Activated naive CD8-positive, alpha-beta T cell treated with anti-CD3 and anti-CD28 coated beads, Interleukin-2, amount 50 U/mL, for 24 hours (primary cell): ENCODE measurements at regions not wholly inside any gene's neighbourhood (a gene's known extent, or its start where the extent isn't known, plus 50 kb on each side); places are given as distances from the start of the nearest gene placed in this dataset.
"Not testable (repeated sequence)": the region's sequence is repeated elsewhere in the genome, so short reads cannot be mapped to it uniquely, and the experiment has no call there.

Source experiments
- ATAC-seq: fragments of 150-1000 bp; cut with Tn5 transposase; one replicate; pipeline ENCODE4 v1.10.0; 2021
- DNase-seq: peaks from one replicate; pipeline ENCODE4 v3.0.0; 2021
- H3K27ac Mint-ChIP-seq: one replicate; pipeline ENCODE4 v1.8.0; 2021; ENCODE audit warnings: mild to moderate bottlenecking, mixed read lengths
- H3K27me3 Mint-ChIP-seq: one replicate; pipeline ENCODE4 v1.8.0; 2021; ENCODE audit warnings: mixed read lengths
- H3K36me3 Mint-ChIP-seq: one replicate; pipeline ENCODE4 v1.8.0; 2021; ENCODE audit warnings: low read depth, mixed read lengths
- H3K4me1 Mint-ChIP-seq: one replicate; pipeline ENCODE4 v1.8.0; 2021; ENCODE audit warnings: mixed read lengths
- H3K4me3 Mint-ChIP-seq: one replicate; pipeline ENCODE4 v1.8.0; 2021; ENCODE audit warnings: mild to moderate bottlenecking, moderate library complexity, mixed read lengths
- H3K9me3 Mint-ChIP-seq: one replicate; pipeline ENCODE4 v1.8.0; 2021; ENCODE audit warnings: mixed read lengths

DNA sequence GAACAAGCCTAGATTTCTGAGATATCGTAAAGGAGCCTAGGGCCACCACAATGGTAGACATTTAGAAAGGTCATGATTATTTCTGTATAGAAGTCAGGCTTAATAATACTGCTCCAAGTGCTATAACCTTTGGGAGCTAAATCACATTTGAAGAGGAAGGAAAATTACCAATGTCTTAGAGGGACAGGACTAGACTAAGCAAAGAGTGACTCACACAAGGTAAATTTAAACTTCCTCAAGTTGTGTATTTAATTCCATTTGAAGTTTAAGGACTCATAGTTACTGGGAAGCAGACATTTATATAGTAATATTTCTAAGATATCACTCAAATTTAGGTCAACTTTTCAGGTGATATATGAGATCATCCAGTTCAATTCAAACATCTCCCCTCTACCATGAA, 227.6 kb upstream of the MME start:
- Mint-ChIP-seq H3K36me3 (no peaks in the 10 kb centered on the region), H3K27ac (no peak overlapping the region), H3K27me3 (no peaks in the 10 kb centered on the region), H3K4me3 (no peak overlapping the region), H3K4me1 (no peaks in the 10 kb centered on the region), H3K9me3 (no peaks in the 10 kb centered on the region)
- ATAC-seq: no peak
- no peak for DNase-seq

DNA sequence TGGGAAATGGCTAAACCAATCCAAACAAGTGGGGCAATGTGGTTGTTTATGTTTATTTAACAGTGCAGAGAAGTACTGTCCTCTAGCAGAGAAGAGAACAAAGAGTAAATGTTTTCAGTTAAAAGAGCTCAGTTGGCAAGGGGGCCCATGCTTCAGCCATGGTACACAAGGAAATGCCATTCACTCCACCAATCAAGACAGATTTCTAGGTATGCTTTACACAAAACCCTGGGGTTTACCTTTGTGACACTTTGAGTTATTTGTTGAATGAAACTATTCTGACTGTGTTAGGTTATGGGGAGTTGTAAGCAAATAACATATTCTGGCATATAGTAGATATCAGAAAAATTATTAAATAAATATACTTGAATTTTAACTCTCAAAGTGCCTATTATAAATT, 228.5 kb upstream of the MME start:
- Mint-ChIP-seq H3K9me3 (no peaks in the 10 kb centered on the region), H3K4me3 (no peak overlapping the region), H3K27ac (no peak overlapping the region), H3K27me3 (no peaks in the 10 kb centered on the region), H3K4me1 (no peaks in the 10 kb centered on the region), H3K36me3 (no peaks in the 10 kb centered on the region)
- ATAC-seq (no peak), DNase-seq (no peak)

DNA sequence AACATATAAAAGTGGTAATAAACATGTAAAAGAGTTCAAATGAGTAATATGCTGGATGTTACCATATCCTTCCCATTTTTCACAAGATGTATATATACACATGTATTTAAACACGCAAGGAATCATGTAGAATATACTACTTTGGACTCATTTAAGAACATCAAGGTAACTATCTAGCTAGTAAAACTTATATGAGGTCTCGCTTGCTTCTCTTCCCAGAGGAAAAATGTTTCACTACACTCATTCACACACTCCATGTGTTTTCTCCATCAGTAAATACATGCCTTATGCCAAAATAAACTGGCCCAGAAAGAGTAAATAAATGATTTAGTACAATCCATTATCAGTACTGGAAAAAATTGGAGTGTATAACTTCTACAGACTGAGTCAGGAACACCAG, 229.2 kb upstream of the MME start:
- no peaks in the 10 kb centered on the region for H3K4me1 Mint-ChIP-seq
- no peak for ATAC-seq
- no peaks in the 10 kb centered on the region for H3K9me3 Mint-ChIP-seq
- H3K4me3 Mint-ChIP-seq: no peak overlapping the region
- no peaks in the 10 kb centered on the region for H3K27me3 Mint-ChIP-seq
- no peaks in the 10 kb centered on the region for H3K36me3 Mint-ChIP-seq
- no peak overlapping the region for H3K27ac Mint-ChIP-seq
- no peak for DNase-seq

DNA sequence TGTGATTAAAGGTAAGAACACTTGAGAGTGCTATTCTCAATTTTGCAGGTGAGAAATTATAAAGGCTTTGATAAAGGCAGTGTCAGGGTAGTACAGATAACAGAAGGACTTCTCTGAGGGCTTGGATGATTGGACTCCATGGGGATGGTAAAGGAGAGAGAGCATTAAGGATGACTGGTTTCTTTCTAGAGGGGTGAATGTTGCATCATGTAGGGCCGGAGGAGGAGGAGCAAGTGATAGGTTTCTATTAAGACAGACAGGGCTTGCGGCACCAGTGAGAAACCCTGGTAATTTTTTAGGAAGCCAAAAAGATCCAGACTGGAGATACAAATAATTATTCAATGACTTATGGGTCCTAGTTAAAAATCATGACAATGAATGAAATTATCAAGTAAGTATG, 230.7 kb upstream of the MME start:
- Mint-ChIP-seq H3K27me3 (no peaks in the 10 kb centered on the region), H3K4me1 (no peaks in the 10 kb centered on the region), H3K27ac (no peak overlapping the region)

DNA sequence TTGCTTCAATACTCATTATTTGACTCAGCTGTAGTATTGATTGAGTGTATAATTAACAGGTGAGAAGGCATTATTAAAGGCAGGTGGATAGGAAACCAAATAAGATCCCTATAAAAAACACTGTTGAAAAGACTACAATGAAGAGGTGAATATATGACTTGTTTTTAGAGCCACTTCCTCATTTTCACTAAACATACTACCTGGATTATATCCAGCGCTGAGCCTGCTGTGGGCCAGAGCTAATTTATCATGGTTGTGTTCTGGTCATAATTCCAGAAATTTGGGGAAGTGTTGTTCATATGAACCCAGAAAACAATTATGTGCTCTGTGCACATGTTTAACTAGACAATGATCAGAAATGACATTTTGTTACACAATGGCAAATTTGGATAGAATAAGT, 235.3 kb upstream of the MME start:
- Mint-ChIP-seq H3K27ac (no peak overlapping the region), H3K9me3 (no peaks in the 10 kb centered on the region), H3K4me1 (no peaks in the 10 kb centered on the region), H3K36me3 (no peaks in the 10 kb centered on the region), H3K27me3 (no peaks in the 10 kb centered on the region), H3K4me3 (no peak overlapping the region)
- ATAC-seq (no peak), DNase-seq (no peak)

More for the DNA sequence above, 230.7 kb upstream of the MME start:
- DNase-seq: no peak
- no peaks in the 10 kb centered on the region for H3K36me3 Mint-ChIP-seq
- no peak for ATAC-seq
- H3K9me3 Mint-ChIP-seq: no peaks in the 10 kb centered on the region
- H3K4me3 Mint-ChIP-seq: no peak overlapping the region

DNA sequence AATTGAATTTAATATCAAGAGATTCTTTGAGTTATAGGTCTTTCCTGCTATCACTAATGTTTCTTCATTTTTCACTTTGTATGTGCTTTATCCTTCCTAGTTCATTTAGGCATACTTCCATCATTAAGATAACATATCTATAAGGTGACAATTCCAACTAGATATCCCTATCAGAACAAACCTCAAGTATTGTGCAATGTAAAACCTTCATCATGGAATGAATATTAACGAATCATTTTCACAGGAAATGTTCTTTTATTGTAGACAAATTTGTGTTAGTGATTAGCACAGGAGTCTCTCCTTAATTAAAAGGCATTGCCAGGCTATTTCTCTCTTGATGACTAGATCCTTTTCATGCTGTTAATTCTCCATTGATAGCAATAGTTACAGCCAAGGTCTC, 236.5 kb upstream of the MME start:
- no peak overlapping the region for H3K27ac Mint-ChIP-seq

DNA sequence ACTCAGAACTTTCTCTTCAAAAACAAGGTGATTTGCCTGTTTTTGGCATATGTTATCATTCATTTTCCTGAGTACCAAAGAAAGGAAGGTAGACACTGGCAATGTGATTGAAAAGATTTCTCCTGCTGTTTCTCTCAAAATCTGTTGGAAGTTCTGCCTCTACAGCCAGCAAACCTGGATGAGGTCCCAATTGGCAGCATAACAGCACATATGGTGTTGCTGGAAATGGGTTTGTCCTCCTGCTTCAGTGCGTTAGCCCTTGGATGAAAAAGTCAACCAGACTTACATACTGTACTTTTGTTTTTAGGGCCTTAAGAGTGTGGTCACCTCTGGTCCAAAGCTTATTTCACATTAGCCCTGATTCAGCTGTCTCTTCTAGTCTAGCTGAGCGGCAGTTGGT, 237.6 kb upstream of the MME start:
- no peaks in the 10 kb centered on the region for H3K9me3 Mint-ChIP-seq
- H3K4me3 Mint-ChIP-seq: no peak overlapping the region
- ATAC-seq: no peak
- H3K27ac Mint-ChIP-seq: no peak overlapping the region
- no peaks in the 10 kb centered on the region for H3K4me1 Mint-ChIP-seq
- no peak for DNase-seq
- no peaks in the 10 kb centered on the region for H3K27me3 Mint-ChIP-seq
- H3K36me3 Mint-ChIP-seq: no peaks in the 10 kb centered on the region

More for the DNA sequence above, 236.5 kb upstream of the MME start:
- Mint-ChIP-seq H3K4me1 (no peaks in the 10 kb centered on the region), H3K27me3 (no peaks in the 10 kb centered on the region), H3K9me3 (no peaks in the 10 kb centered on the region), H3K36me3 (no peaks in the 10 kb centered on the region), H3K4me3 (no peak overlapping the region)
- ATAC-seq (no peak), DNase-seq (no peak)

DNA sequence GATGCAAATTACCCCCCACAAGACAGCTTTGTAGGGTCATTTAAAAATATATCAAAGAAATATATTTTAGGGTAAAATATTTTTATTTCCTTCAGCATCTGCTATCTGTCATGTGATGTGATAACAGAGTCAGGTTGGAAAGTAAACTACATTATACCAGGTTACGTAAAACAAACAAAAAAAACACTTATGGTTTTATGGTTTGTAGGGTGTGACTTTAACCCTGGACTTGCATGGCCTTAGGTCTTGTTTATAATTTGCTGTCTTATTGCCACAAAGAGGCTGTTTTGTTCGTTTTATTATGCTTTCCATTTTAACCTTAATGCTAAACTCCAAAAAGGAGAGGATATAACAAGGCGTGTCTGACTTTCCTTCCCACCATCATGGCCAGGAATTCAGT, 244.5 kb upstream of the MME start:
- Mint-ChIP-seq H3K27me3 (no peaks in the 10 kb centered on the region), H3K9me3 (no peaks in the 10 kb centered on the region), H3K4me3 (no peak overlapping the region), H3K27ac (no peak overlapping the region), H3K36me3 (no peaks in the 10 kb centered on the region), H3K4me1 (no peaks in the 10 kb centered on the region)
- ATAC-seq (no peak), DNase-seq (no peak)

DNA sequence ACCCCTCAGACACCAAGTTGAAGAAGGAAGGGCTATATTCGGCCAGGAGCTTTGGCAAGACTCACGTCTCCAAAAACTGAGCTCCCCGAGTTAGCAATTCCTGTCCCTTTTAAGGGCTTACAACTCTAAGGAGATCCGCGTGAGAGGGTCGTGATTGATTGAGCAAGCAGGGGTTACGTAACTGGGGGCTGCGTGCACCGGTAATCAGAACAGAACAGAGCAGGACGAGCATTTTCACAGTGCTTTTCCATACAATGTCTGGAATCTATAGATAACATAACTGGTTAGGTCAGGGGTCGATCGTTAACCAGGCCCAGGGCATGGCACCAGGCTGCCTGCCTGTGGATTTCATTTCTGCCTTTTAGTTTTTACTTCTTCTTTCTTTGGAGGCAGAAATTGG, 245.3 kb upstream of the MME start:
- H3K4me3 Mint-ChIP-seq, H3K4me1 Mint-ChIP-seq, H3K9me3 Mint-ChIP-seq, DNase-seq, ATAC-seq, H3K27ac Mint-ChIP-seq, H3K36me3 Mint-ChIP-seq, H3K27me3 Mint-ChIP-seq: not testable (repeated sequence)

DNA sequence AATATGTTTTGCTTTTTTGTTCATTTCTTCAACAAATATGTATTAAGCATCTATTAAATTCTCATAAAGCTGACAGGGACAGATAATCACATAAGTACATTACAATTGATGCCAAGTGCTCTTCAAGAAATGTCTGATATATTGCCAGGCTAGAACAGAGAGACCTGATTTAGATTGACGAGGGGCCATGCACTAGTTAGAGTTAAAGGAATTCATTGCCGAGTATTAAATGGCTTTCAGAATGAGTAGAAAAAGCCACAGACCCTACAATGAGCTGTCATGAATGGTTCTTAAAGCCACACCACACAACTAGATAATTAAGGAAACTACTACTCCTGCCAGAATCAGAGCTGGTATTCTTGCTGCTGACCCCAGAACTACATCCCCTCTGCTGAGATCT, 250.2 kb upstream of the MME start:
- H3K27ac Mint-ChIP-seq: no peak overlapping the region

DNA sequence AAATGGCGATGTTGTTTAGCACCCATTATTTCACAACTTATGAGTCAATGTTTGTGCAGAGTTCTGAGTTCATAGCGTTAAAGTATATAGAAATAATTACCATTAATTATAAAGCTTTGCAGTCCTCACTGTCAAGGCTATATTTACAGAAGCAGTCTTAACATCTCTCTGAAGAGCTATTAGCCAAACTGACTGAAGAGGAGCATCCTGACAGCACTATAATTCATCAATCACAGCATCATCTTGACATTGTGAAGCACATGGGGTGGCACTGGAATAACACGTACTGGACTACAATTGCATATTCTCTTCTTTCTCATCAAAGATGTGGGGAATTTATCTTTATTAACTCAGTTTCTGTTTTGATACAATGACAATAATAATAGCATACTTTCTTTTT, 260.6 kb upstream of the MME start:
- no peak for ATAC-seq
- Mint-ChIP-seq H3K9me3 (peaks cover 8% of the 10 kb centered on the region), H3K36me3 (no peaks in the 10 kb centered on the region), H3K27ac (no peak overlapping the region), H3K4me1 (no peaks in the 10 kb centered on the region), H3K4me3 (no peak overlapping the region), H3K27me3 (no peaks in the 10 kb centered on the region)
- DNase-seq: no peak

More for the DNA sequence above, 250.2 kb upstream of the MME start:
- DNase-seq (no peak), ATAC-seq (no peak)
- H3K36me3 Mint-ChIP-seq: no peaks in the 10 kb centered on the region
- H3K4me1 Mint-ChIP-seq: no peaks in the 10 kb centered on the region
- H3K27me3 Mint-ChIP-seq: no peaks in the 10 kb centered on the region
- H3K4me3 Mint-ChIP-seq: no peak overlapping the region
- no peaks in the 10 kb centered on the region for H3K9me3 Mint-ChIP-seq

DNA sequence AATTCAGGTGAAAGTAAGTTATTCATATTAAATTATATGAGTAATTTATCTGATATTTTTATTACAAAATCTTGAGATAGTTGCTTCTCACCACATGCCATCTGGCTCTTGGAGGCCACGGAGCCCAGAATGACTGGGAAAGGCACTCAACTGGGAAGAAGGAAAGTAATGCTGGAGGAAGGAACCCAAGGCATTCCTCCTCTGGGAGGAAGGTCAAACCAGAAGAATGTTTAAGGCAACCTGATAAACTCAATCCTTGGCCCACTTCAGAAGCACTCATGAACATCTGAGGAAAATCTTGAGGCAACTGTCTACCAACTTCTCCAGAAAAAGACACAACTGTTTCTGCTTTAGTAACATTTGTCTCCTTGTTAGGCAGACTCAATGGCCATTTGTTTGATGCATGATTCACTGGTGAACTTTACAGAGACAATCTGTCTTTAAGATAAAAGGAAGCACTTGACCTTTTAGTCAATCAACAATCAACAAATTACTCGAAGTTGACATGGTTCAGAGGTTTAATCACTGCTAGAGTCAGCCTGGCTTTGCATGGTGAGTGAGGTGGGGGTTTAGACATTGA, 261.4 kb upstream of the MME start:
- DNase-seq: no peak
- H3K4me1 Mint-ChIP-seq: no peaks in the 10 kb centered on the region
- no peaks in the 10 kb centered on the region for H3K27me3 Mint-ChIP-seq
- H3K27ac Mint-ChIP-seq: no peak overlapping the region
- no peaks in the 10 kb centered on the region for H3K36me3 Mint-ChIP-seq
- peaks cover 8% of the 10 kb centered on the region for H3K9me3 Mint-ChIP-seq
- ATAC-seq: no peak
- H3K4me3 Mint-ChIP-seq: no peak overlapping the region

DNA sequence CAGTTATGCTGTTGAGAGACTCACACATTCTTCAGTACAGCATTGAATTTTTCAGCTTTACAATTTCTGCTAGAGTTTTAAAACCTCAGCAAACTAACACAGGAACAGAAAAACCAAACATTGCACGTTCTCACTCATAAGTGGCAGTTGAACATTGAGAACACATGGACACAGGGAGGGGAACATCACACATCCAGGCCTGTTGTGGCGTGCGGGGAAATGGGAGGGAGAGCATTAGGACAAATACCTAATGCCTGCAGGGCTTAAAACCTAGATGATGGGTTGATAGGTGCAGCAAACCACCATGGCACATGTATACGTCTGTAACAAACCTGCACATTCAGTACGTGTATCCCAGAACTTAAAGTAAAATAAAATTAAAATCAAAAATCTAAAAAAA, 270.1 kb upstream of the MME start:
- peaks cover 21% of the 10 kb centered on the region for H3K9me3 Mint-ChIP-seq
- not testable (repeated sequence) for H3K4me3 Mint-ChIP-seq, H3K4me1 Mint-ChIP-seq, H3K27ac Mint-ChIP-seq, H3K27me3 Mint-ChIP-seq, ATAC-seq, DNase-seq, H3K36me3 Mint-ChIP-seq

DNA sequence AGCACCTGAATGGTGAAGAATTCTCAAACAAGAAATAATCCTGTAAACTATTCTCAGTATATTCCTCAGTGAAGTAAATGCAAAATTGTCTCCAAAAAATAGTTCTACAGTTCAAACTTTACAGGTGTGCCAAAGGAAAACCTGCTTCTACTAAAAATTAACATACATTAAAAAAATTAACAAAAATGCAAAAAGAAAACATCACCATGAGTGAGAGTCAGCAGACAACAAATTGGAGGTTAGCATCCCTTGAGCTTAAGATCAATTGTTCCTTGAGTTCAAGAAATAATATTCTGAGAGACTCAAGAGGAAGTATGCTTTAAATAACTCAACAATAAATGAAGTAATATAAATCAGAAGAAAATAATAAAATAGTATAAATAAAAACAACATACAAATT, 278.4 kb upstream of the MME start:
- no peaks in the 10 kb centered on the region for H3K4me1 Mint-ChIP-seq
- DNase-seq (no peak), ATAC-seq (no peak)
- H3K4me3 Mint-ChIP-seq: no peak overlapping the region
- no peaks in the 10 kb centered on the region for H3K27me3 Mint-ChIP-seq
- no peak overlapping the region for H3K27ac Mint-ChIP-seq
- peaks cover 12% of the 10 kb centered on the region for H3K9me3 Mint-ChIP-seq
- no peaks in the 10 kb centered on the region for H3K36me3 Mint-ChIP-seq

DNA sequence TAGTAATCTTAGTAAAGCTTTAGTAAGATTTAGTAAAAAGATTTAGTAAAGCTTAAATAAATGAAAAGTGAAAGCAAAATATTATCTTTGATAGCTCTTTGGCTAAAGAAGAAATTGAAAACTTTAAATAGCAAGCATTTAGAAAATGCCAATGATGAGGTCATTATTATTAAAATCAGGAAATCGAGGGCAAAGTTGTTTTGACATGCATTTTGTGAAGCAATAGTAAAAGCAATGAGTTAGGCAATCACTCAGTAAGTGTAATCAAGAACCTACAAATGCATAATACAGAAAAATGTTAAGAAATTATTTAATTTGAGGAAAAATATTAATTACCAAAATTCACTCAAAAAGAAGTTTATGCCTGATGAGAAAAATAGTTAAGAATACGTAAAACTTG, 280.3 kb upstream of the MME start:
- ATAC-seq (no peak), DNase-seq (no peak)
- Mint-ChIP-seq H3K27me3 (no peaks in the 10 kb centered on the region), H3K4me1 (no peaks in the 10 kb centered on the region), H3K4me3 (no peak overlapping the region), H3K9me3 (no peaks in the 10 kb centered on the region), H3K36me3 (no peaks in the 10 kb centered on the region), H3K27ac (no peak overlapping the region)

DNA sequence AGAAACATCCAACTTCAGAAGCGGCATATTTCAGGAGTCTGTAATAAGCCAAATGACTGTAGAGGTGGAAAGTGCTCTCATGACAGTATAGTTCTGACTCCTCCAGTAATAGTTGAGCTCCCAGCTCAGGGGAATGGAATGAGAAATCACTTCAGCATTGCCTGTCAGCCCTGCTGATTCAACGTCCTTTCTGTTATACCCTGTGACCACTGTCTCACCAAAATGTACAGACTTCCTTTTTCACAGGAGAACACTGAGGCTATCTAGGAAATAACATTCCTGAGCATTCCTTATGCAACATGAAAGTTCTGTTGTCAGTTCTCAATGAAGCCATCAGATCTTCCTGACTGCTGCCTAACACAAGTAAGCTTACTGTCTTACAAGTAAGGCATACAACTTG, 284.5 kb upstream of the MME start:
- no peak for ATAC-seq
- Mint-ChIP-seq H3K27ac (no peak overlapping the region), H3K4me1 (no peaks in the 10 kb centered on the region), H3K9me3 (no peaks in the 10 kb centered on the region), H3K36me3 (no peaks in the 10 kb centered on the region), H3K4me3 (no peak overlapping the region), H3K27me3 (no peaks in the 10 kb centered on the region)
- no peak for DNase-seq
